ENCODE measurements at regions not wholly inside any gene's neighbourhood (a gene's known extent, or its start where the extent isn't known, plus 50 kb on each side); places are given as distances from the start of the nearest gene placed in this dataset.
"Not testable (repeated sequence)": the region's sequence is repeated elsewhere in the genome, so short reads cannot be mapped to it uniquely, and the experiment has no call there.

- no peak for DNase-seq
Observed at GRCh38 chr17:37859451-37859850, 64.8 kb upstream of the TBC1D3K start.

GRCh38 chr17:37858391-37858790, 65.8 kb upstream of the TBC1D3K start:
- DNase-seq: not testable (repeated sequence)

GRCh38 chr17:37856245-37856644, 68.0 kb upstream of the TBC1D3K start:
- no peak for DNase-seq

- no peak for DNase-seq
Observed at GRCh38 chr17:37849617-37849972, 74.6 kb upstream of the TBC1D3K start.

- DNase-seq: no peak
Observed at GRCh38 chr17:37848690-37849616, 75.3 kb upstream of the TBC1D3K start.

- no peak for DNase-seq
Observed at GRCh38 chr17:37847811-37848331, 76.3 kb upstream of the TBC1D3K start.

GRCh38 chr17:37847102-37847501, 77.1 kb upstream of the TBC1D3K start:
- DNase-seq: no peak

- DNase-seq: no peak
Observed at GRCh38 chr17:37844977-37845293, 79.3 kb upstream of the TBC1D3K start.

- DNase-seq: no peak
Observed at GRCh38 chr17:37844158-37844976, 79.8 kb upstream of the TBC1D3K start.

- DNase-seq: no peak
Observed at GRCh38 chr17:37842401-37842800, 81.8 kb upstream of the TBC1D3K start.

GRCh38 chr17:37841232-37841631, 83.0 kb upstream of the TBC1D3K start:
- no peak for DNase-seq

GRCh38 chr17:37840576-37840975, 83.6 kb upstream of the TBC1D3K start:
- no peak for DNase-seq

GRCh38 chr17:37839196-37839978, 84.8 kb upstream of the TBC1D3K start:
- DNase-seq: no peak

- no peak for DNase-seq
Observed at GRCh38 chr17:37838276-37838675, 85.9 kb upstream of the TBC1D3K start.

GRCh38 chr17:37836593-37836992, 87.6 kb upstream of the TBC1D3K start:
- DNase-seq: no peak

GRCh38 chr17:37834168-37834567, 89.3 kb upstream of the HNF1B start:
- DNase-seq: no peak

- no peak for DNase-seq
Observed at GRCh38 chr17:37833237-37833859, 88.5 kb upstream of the HNF1B start.

- no peak for DNase-seq
Observed at GRCh38 chr17:37831986-37832385, 87.1 kb upstream of the HNF1B start.

- DNase-seq: peak in 1 of 2 experiments; percentile 26
Observed at GRCh38 chr17:37831492-37831891, 86.6 kb upstream of the HNF1B start.

- peak in 1 of 2 experiments; percentile 41 for DNase-seq
Observed at GRCh38 chr17:37830151-37830993, 85.5 kb upstream of the HNF1B start.

GRCh38 chr17:37829592-37830123, 84.8 kb upstream of the HNF1B start:
- DNase-seq: no peak
